HCT116 (cell line): ENCODE measurements at regions not wholly inside any gene's neighbourhood (a gene's known extent, or its start where the extent isn't known, plus 50 kb on each side); places are given as distances from the start of the nearest gene placed in this dataset.

ENCODE experiments used
- ATAC-seq: fragments of 200-7000 bp; cut with Tn5 transposase; 2 replicates; pipeline ENCODE4 v1.9.1; 2020; ENCODE audit warnings: mild to moderate bottlenecking, moderate library complexity
- BruUV-seq: library from RNA; stranded (reverse); fragments of 400-500 nt; replicated peaks from 2 replicates; lab custom pipeline; 2021; lab: Mats Ljungman, UMichigan
- CTCF ChIA-PET: fragments of 300-600 bp; sonication (Branson Sonifier 250); formaldehyde crosslinking; loops from one replicate; lab custom pipeline; 2021; ENCODE audit warnings: antibody characterized with exemption; lab: Charles Lee
- POLR2A ChIA-PET: fragments of 300-600, 350-600 bp; sonication (Branson Sonifier 250); formaldehyde crosslinking; loops from one replicate; lab custom pipeline; 2021; ENCODE audit warnings: antibody characterized with exemption; lab: Charles Lee
- RAD21 ChIA-PET, 2 experiments: fragments of 300-600 bp; sonication (Branson Sonifier 250); formaldehyde crosslinking; loops; one replicate each; lab custom pipeline; 2023; ENCODE audit warnings: low total read pairs in 2 of 2; ENCODE audit not compliant: uncharacterized antibody in 2 of 2, unreplicated experiment in 2 of 2, low non-redundant PET in 1 of 2; lab: Charles Lee
- DNase-seq: peaks from one replicate; pipeline ENCODE4 v3.0.0-alpha.2; 2010; ENCODE audit warnings: low read depth, low spot score
- H2AFZ ChIP-seq: fragments of 200-600 bp; shearing (Covaris generic), sonication (generic); 2 replicates; pipeline ENCODE4 v1.6.1; 2017; ENCODE audit warnings: low read depth, mixed run types, mixed read lengths, antibody characterized with exemption, low read length; ENCODE audit not compliant: poor library complexity, severe bottlenecking
- H3K27ac ChIP-seq: 2 replicates; pipeline ENCODE4 v1.5.1; 2012; ENCODE audit warnings: low read depth, low read length
- H3K27me3 ChIP-seq: fragments of 200-600 bp; sonication (generic); 2 replicates; pipeline ENCODE4 v1.6.1; 2016; ENCODE audit warnings: mixed run types, low read length, mixed read lengths; ENCODE audit not compliant: insufficient read depth
- H3K36me3 ChIP-seq, 2 experiments: fragments of 200-500 bp in 1 of 2; fragments of 200-600 bp in 1 of 2; sonication (Bioruptor generic) in 1 of 2; sonication (generic) in 1 of 2; 2 replicates each; pipeline versions ENCODE4 v1.5.1 to v1.6.1; 2014 to 2016; ENCODE audit warnings: low read length in 2 of 2, inconsistent platforms in 1 of 2, mixed read lengths in 1 of 2, mixed run types in 1 of 2; ENCODE audit not compliant: insufficient read depth in 2 of 2, control insufficient read depth in 1 of 2
- H3K4me1 ChIP-seq, 2 experiments: fragments of 200-600 bp in 1 of 2; sonication (generic) in 1 of 2; 2 replicates each; pipeline versions ENCODE4 v1.5.1 to v1.6.1; 2012 to 2017; ENCODE audit warnings: low read length in 2 of 2, inconsistent platforms in 1 of 2, mild to moderate bottlenecking in 1 of 2, mixed read lengths in 1 of 2, mixed run types in 1 of 2, moderate library complexity in 1 of 2; ENCODE audit not compliant: insufficient read depth in 2 of 2, control insufficient read depth in 1 of 2
- H3K4me2 ChIP-seq: fragments of 200-600 bp; sonication (generic); 2 replicates; pipeline ENCODE4 v1.6.1; 2017; ENCODE audit warnings: mixed run types, low read length, mixed read lengths
- H3K4me3 ChIP-seq, 2 experiments: fragments of 200-600 bp in 1 of 2; sonication (generic) in 1 of 2; replicated peaks in 1 of 2; 2 replicates each; pipeline ENCODE4 v1.5.1; 2011 to 2016; ENCODE audit warnings: low read length in 2 of 2, control low read depth in 1 of 2, low read depth in 1 of 2, mild to moderate bottlenecking in 1 of 2, mixed read lengths in 1 of 2, mixed run types in 1 of 2
- H3K79me2 ChIP-seq: fragments of 200-600 bp; sonication (generic); 2 replicates; pipeline ENCODE4 v1.6.1; 2017; ENCODE audit warnings: mild to moderate bottlenecking, mixed run types, low read length, moderate library complexity, mixed read lengths; ENCODE audit not compliant: insufficient read depth
- H3K9ac ChIP-seq: fragments of 200-600 bp; sonication (generic); 2 replicates; pipeline ENCODE4 v1.6.1; 2016; ENCODE audit warnings: low read length, mixed read lengths
- H3K9me2 ChIP-seq: fragments of 200-600 bp; sonication (generic), shearing (Covaris generic); 2 replicates; pipeline ENCODE4 v1.6.1; 2017; ENCODE audit warnings: mixed run types, mild to moderate bottlenecking, moderate library complexity; ENCODE audit not compliant: insufficient read depth
- H3K9me3 ChIP-seq, 2 experiments: fragments of 200-500 bp in 1 of 2; fragments of 200-600 bp in 1 of 2; sonication (Bioruptor generic) in 1 of 2; sonication (generic) in 1 of 2; 2 replicates each; pipeline ENCODE4 v1.6.1; 2014 to 2017; ENCODE audit warnings: low read length in 2 of 2, mixed read lengths in 2 of 2, inconsistent platforms in 1 of 2, low read depth in 1 of 2, mild to moderate bottlenecking in 1 of 2, mixed run types in 1 of 2, moderate library complexity in 1 of 2; ENCODE audit not compliant: control insufficient read depth in 1 of 2, insufficient read depth in 1 of 2
- H4K20me1 ChIP-seq: fragments of 200-600 bp; sonication (generic), shearing (Covaris generic); 2 replicates; pipeline ENCODE4 v1.6.1; 2017; ENCODE audit warnings: mixed run types, mild to moderate bottlenecking, moderate library complexity; ENCODE audit not compliant: insufficient read depth
- FOSL1 ChIP-seq: IDR thresholded peaks from 2 replicates; pipeline ENCODE4 v1.6.1; 2012; ENCODE audit warnings: low read depth
- REST ChIP-seq: IDR thresholded peaks from 2 replicates; pipeline ENCODE4 v1.6.1; 2012; ENCODE audit warnings: low read depth
- SRF ChIP-seq: IDR thresholded peaks from 2 replicates; pipeline ENCODE4 v1.6.1; 2012; ENCODE audit warnings: low read depth
- TCF7L2 ChIP-seq: IDR thresholded peaks from 2 replicates; pipeline ENCODE4 v1.7.0; 2011; ENCODE audit warnings: borderline replicate concordance, inconsistent platforms; ENCODE audit not compliant: insufficient read depth, insufficient read length; ENCODE audit errors: extremely low read depth
- YY1 ChIP-seq: IDR thresholded peaks from 2 replicates; pipeline ENCODE4 v1.6.1; 2011; ENCODE audit warnings: low read length, low read depth, moderate library complexity, mild to moderate bottlenecking; ENCODE audit not compliant: insufficient replicate concordance; ENCODE audit errors: extremely low read depth
- ZBTB33 ChIP-seq: IDR thresholded peaks from 2 replicates; pipeline ENCODE4 v1.6.1; 2011; ENCODE audit warnings: mild to moderate bottlenecking, low read length, moderate library complexity; ENCODE audit not compliant: insufficient replicate concordance; ENCODE audit errors: extremely low read depth
- ZFX ChIP-seq: fragments of 450-650 bp; IDR thresholded peaks from 2 replicates; pipeline ENCODE4 v1.6.1; 2017
- intact Hi-C: fragments of 100-400 bp; cut with micrococcal nuclease; formaldehyde crosslinking; loops from 2 replicates; pipeline ENCODE4 v1.10.0; 2022

GRCh38 chr18:24544949-24545348 is 84.5 kb downstream of the HRH4 start:
- H3K4me2 ChIP-seq, result no peak overlapping the region
- ChIA-PET CTCF (interaction anchor here (2.0 kb wide), 1 partner anchor 182 kb away, joined by 12 read pairs; no protein-coding TSS in a partner anchor), RAD21 (no interaction called here)
- BruUV-seq, result no TSS peak
- no peak overlapping the region for H2AFZ ChIP-seq
- intact Hi-C loops, result loop anchor here (1.0 to 10.0 kb wide), 5 partner anchors 60 to 1351 kb away; no protein-coding TSS in a partner anchor
- H3K9ac ChIP-seq, result no peak overlapping the region
- H3K79me2 ChIP-seq, result no peaks in the 10 kb centered on the region
- no peaks in the 10 kb centered on the region for H3K27me3 ChIP-seq
- no peaks in the 10 kb centered on the region for H4K20me1 ChIP-seq
- H3K9me3 ChIP-seq, result no peaks in the 10 kb centered on the region
- no peaks in the 10 kb centered on the region for H3K36me3 ChIP-seq
- no peak for ATAC-seq
- H3K4me3 ChIP-seq, result no peak overlapping the region
- no peak overlapping the region for H3K27ac ChIP-seq
- no peaks in the 10 kb centered on the region for H3K9me2 ChIP-seq
- TF ChIP-seq REST, result no peak
- TF ChIP-seq TCF7L2, result no peak
- no peak for TF ChIP-seq ZBTB33
- no peak for TF ChIP-seq ZFX
- TF ChIP-seq YY1, result no peak
- no peak for TF ChIP-seq SRF
- no peak for TF ChIP-seq FOSL1
- TF ChIP-seq, all 23 proteins: peak for 0
- DNase-seq, result no peak
- POLR2A ChIA-PET, result no interaction called here
- H3K4me1 ChIP-seq, result no peaks in the 10 kb centered on the region
